Adipose tissue (tissue), 3 donors: ENCODE measurements at regions not wholly inside any gene's neighbourhood (a gene's known extent, or its start where the extent isn't known, plus 50 kb on each side); places are given as distances from the start of the nearest gene placed in this dataset.

Experiments used
- H3K27ac ChIP-seq: one replicate; pipeline ENCODE4 v1.5.1; 2013; ENCODE audit warnings: low read depth, low read length
- WGBS, 3 donors: extraction: QIAGEN DNeasy Blood & Tissue Kit; methylation state at CpG; one replicate each; pipeline ENCODE4 v1.1.7; 2013; 5-methylcytosine and 5-hydroxymethylcytosine counted together
- donor health status: healthy with polysubstance abuse.
- donor health status: Bipolar disorder and iron deficiency.
- donor health status: healthy.

DNA sequence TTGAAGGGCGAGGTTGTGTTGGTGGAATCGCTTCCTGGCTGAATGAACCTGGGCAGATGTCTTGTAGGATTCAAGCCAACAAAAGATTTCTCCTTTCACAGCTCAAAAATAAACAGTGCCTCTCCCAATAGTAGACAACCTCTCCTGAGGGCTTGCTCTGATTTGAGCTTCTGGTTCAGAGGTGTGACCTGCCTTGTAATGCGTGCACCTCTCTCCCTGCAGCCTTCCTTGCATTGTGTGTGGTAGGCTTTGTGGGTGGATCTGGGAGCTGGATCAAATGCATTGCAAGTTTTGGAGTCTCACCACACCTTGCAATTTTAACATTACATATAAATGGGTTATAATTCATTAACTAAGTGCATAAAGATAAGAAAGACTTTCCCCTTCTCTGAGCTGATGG is 96.9 kb upstream of the PTCH1 start:
- 93 to 95% (median 95%) methylated on average over 3 of the region's 3 CpGs for WGBS, 3 donors
- H3K27ac ChIP-seq: no peak overlapping the region

- 55 to 71% (median 69%) methylated on average over 5 of the region's 5 CpGs for WGBS, 3 donors
- no peak overlapping the region for H3K27ac ChIP-seq
Observed at GRCh38 chr9:95611354-95611753, 94.6 kb upstream of the PTCH1 start.

- WGBS, 3 donors: 93 to 95% (median 95%) methylated on average over 16 of the region's 16 CpGs
Observed at GRCh38 chr9:95610006-95610785, 93.4 kb upstream of the PTCH1 start.

GRCh38 chr9:95609426-95609825 is 92.7 kb upstream of the PTCH1 start:
- H3K27ac ChIP-seq: no peak overlapping the region
- 86 to 90% (median 89%) methylated on average over 7 of the region's 7 CpGs for WGBS, 3 donors

More at GRCh38 chr9:95610006-95610785, 93.4 kb upstream of the PTCH1 start:
- no peak overlapping the region for H3K27ac ChIP-seq

- no peak overlapping the region for H3K27ac ChIP-seq
- WGBS, 3 donors: 78 to 100% (median 89%) methylated on average over 1 of the region's 1 CpG
Observed at GRCh38 chr9:95608341-95608740, 91.6 kb upstream of the PTCH1 start.

- H3K27ac ChIP-seq: no peak overlapping the region
- 91 to 93% (median 92%) methylated on average over 5 of the region's 5 CpGs for WGBS, 3 donors
Observed at GRCh38 chr9:95607507-95607906, 90.7 kb upstream of the PTCH1 start.

DNA sequence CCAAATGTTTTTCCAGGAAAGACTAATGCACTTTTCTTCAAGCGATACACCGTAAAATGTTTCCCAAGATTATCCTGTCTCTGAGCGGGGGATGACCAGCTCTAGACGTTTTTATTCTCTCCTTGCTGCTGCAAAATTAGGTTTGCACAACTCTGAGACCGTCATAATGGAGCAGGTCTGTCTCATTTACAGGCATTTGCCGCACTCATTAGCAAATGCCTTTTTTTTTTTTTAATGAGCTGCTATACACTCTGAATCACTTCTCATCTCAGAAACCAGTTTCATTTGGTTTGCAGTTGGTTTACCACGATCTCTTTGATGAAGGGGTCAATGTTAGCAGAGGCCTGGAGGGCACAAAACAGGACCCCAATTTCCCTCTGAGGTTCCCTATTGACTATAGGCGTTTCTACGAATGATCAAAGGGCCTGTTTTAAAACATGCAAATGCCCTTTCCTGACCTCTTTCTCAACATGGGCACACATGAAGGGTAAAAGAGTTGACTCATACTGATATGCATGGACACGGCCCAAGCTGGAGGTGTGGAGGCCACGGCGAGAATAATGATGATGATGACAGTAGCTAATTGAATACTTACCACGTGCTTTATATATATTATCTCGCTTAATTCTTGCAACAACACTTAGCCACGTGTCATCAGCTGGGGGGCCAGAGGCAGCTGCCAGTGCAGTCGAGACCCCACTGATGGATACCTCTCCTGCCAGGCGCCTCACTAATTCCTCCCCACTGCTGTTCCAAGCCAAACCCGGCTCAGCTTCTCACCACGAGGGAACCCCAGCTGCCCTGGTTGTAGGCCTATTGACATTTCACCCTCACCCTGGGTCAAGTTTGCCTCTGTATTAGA is 89.9 kb upstream of the PTCH1 start:
- 77 to 83% (median 81%) methylated on average over 19 of the region's 19 CpGs for WGBS, 3 donors

DNA sequence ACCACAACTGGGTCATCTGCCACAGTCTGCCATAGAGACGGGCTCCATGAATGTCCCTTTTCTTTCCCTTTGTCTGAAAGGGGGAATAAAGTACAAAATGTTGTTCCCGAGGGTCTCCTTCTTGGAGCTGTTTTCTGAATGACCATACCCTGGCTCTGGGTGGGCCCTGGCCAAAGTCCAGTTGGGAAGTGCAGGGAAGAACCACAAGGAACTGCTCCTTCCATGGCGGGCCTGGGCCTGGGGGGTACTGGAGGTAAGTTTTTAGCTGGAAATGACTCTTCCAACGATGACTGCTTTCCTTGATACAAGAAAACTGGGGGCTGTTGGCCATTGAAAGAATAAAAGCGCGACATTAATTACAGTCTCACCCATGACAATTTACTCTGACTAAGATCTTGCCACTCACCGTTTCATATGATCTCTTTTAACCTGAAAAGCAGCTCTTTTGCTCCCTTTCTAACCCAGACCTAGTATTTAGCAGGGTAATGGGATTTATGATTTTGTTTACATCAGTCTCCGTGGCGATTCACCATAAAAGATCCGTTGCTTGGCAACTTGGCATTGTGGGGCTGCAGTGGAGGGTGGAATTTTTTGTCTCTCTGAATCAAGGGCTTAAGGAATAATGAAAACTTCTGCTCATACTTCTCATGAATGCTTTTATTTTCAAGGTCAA is 89.2 kb upstream of the PTCH1 start:
- H3K27ac ChIP-seq: no peak overlapping the region
- WGBS, 3 donors: 72 to 87% (median 81%) methylated on average over 10 of the region's 10 CpGs

More for the DNA sequence above, 89.9 kb upstream of the PTCH1 start:
- no peak overlapping the region for H3K27ac ChIP-seq

- 64 to 93% (median 78%) methylated on average over 6 of the region's 6 CpGs for WGBS, 3 donors
- H3K27ac ChIP-seq: no peak overlapping the region
Observed at GRCh38 chr9:95605101-95605500, 88.3 kb upstream of the PTCH1 start.

DNA sequence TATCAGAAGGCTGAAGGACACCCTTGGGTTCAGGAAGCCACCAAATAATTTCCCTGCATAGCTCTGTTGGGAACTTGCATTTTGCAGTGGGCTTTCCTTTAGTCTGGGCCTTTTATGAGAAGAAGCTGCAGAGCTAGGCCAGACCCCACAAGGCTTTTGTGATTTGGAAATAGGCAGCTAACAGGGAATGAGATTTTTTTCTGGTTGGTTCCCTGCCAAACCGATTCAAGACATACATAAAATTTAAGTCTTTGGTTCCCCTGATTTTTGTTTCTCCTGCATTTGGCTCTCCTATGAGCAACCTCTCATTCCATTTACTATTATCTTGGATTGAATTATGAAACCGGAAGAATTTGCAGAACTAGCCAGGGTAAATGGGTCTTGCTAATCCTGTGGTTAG is 81.5 kb upstream of the PTCH1 start:
- no peak overlapping the region for H3K27ac ChIP-seq
- 73 to 79% (median 76%) methylated on average over 2 of the region's 2 CpGs for WGBS, 3 donors

DNA sequence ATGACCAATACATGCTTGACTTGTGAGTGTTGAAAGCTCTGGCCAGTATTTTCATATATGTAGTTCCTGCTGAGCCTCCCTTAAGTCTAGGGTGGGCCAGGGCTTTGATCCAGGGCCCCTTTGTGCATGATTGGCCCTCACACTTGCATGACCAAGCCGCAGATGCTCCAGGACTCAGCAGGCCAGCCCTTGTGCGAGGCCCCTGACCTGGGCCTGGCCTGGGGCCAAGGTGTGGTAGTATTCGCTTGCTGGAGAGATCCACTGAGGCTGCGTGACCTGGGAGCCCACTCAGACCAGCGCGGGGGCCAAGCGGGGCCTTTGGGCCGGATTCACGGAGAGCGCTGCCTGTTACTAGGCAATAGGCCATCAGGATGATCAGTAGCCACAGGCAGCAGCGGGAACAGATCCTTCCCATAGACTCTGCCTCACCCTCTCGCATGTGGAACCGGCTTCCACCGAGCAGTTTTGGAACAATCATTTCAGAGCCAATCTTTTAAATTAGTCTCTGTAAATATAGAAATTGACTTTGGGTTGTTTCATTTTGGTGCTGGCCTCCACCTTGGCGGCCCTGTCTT is 79.0 kb upstream of the PTCH1 start:
- WGBS, 3 donors: 87 to 90% (median 89%) methylated on average over 15 of the region's 15 CpGs
- no peak overlapping the region for H3K27ac ChIP-seq

DNA sequence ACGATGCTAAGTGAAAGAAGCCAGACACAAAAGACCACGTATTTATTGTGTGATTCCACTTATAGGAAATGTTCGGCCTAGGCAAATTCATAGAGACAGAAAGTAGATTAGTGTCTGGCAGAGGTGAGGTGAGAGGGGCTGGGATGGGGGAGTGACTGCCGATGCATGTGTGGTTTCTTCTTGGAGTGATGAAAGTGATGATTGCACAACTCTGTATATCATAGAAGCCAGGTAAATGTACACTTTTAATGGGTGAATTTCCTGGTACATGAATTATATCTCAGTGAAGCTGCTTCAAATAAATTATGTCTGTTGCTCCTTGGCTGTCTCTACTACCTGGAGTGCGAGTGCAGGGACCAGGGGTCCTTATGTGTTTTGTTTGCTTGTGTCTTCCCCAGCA is 76.2 kb upstream of the PTCH1 start:
- 83 to 86% (median 84%) methylated on average over 5 of the region's 5 CpGs for WGBS, 3 donors
- no peak overlapping the region for H3K27ac ChIP-seq

- H3K27ac ChIP-seq: no peak overlapping the region
- WGBS, 3 donors: 67 to 85% (median 79%) methylated on average over 9 of the region's 9 CpGs
Observed at GRCh38 chr9:95588724-95589588, 72.2 kb upstream of the PTCH1 start.

DNA sequence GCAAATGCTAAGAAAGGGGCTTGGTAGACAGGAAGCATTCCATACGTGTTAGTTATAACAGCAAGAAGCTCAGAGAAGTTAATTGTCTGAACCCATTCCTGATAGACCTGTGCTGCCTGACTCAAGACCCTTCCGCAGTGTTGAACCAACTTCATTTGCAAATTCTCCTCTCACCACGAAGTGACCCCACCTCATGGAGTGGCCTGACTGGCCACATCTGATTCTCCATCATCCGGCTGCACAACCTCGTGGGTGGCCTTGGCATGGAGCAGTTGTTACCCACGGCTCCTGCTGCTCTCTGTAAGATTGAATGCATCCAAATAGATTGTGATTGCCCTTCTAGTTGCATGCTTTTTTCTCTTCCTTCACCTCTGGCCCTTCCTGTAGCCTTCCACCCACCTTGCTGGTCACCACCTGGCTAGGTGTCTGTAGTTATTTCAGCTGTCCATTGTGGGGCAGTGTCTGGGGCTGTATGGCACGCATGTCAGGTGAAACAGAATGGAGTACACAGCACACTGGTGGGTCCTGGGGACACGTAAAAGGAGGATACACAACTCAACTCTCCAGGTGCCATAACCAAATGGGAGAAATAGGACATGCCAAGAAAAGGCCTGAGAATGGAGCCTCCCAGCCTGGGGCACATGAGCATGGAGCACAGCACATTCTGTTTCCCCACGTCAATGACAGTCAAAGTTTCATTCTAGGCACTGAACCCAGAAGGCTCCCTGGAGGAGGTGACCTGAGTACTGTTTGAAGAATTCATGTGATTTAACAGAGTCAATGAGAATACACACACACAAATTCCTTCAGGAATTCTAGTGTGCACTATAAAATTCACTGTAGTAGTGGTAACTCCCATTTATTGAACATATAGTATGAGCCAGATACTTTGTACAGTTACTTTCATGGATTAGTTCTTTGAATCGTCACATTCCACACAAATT is 70.5 kb upstream of the PTCH1 start:
- 80 to 83% (median 80%) methylated on average over 10 of the region's 10 CpGs for WGBS, 3 donors
- no peak overlapping the region for H3K27ac ChIP-seq

- WGBS, 3 donors: 84 to 90% (median 88%) methylated on average over 8 of the region's 8 CpGs
- no peak overlapping the region for H3K27ac ChIP-seq
Observed at GRCh38 chr9:95586326-95586725, 69.6 kb upstream of the PTCH1 start.

DNA sequence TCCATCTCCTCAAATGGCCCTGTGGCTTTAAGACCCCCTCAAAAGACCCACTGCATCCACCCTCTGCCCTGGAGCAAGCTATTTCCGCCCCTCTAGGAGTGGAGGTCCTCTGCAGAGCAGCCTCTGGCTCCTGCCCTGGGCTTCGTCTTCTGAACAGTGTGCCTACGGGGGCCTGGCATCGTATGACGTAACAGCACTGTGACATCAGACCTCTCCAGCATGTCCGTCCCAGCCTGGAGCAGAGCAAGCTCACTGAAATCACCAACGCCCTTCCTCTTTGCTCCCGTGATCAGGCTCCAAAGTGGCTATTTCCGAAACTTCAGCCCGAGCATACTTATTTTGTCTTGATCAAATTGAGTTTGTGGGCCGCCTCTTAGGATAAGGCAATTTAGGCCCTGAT is 69.1 kb upstream of the PTCH1 start:
- 78 to 87% (median 83%) methylated on average over 11 of the region's 11 CpGs for WGBS, 3 donors

DNA sequence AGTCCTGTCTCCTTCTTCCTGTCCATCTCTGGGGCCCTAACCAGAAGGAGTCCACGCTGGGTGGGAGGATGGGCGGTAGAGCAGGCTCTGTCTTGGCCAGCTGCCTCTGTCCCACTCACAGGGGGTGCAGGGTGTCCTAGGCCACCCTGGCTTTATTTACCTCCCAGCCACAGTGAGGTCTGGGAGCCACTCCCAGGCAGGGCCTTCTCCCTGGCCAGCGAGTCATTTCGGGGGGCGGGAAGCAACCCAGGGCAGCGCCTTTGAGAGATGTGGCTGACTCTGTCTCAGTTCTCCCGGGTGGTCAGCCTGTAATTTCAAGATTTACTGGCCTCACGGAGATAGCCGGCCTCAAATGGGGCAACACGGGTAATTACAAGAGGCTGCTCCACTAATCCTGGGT is 67.4 kb upstream of the PTCH1 start:
- H3K27ac ChIP-seq: no peak overlapping the region
- WGBS, 3 donors: 57 to 61% (median 58%) methylated on average over 10 of the region's 10 CpGs

More for the DNA sequence above, 69.1 kb upstream of the PTCH1 start:
- no peak overlapping the region for H3K27ac ChIP-seq
